ENCODE measurements at regions not wholly inside any gene's neighbourhood (a gene's known extent, or its start where the extent isn't known, plus 50 kb on each side); places are given as distances from the start of the nearest gene placed in this dataset.

- TF ChIP-seq GATA2 (IDR thresholded peaks at IDR 0.05; ENCODE audit: low read depth, low read length) (no peak), GATA3 (IDR thresholded peaks at IDR 0.05; ENCODE audit: low read depth, low read length) (no peak)
Measured at GRCh38 chr2:139613264-139613663, 833.1 kb upstream of the NXPH2 start.

GRCh38 chr2:139610512-139610911 is 830.3 kb upstream of the NXPH2 start:
- TF ChIP-seq GATA2 (IDR thresholded peaks at IDR 0.05; ENCODE audit: low read depth, low read length) (no peak), GATA3 (IDR thresholded peaks at IDR 0.05; ENCODE audit: low read depth, low read length) (no peak)

DNA sequence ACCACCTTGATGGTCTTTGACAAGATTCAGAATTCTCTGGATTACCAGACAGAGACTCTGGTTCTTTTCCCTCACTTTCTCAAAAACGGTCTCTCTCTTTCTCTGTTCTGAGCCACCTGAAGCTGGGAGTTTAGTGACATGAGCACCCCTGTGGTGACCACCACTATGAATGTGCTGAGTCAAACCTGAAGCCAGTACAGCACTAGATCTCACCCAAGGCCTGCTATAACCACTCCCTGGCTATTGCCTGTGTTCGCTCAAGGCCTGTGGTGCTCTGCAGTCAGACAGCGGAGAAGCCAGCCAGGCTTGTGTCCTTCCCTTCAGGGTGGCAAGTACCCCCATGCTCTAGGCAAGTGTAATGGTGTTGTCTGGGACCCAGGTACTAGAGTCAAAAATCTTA is 828.9 kb upstream of the NXPH2 start:
- TF ChIP-seq GATA3 (IDR thresholded peaks at IDR 0.05; ENCODE audit: low read depth, low read length) (no peak), GATA2 (IDR thresholded peaks at IDR 0.05; ENCODE audit: low read depth, low read length) (no peak)

- TF ChIP-seq GATA2 (IDR thresholded peaks at IDR 0.05; ENCODE audit: low read depth, low read length) (no peak), GATA3 (IDR thresholded peaks at IDR 0.05; ENCODE audit: low read depth, low read length) (no peak)
Measured at GRCh38 chr2:139605668-139606067, 825.5 kb upstream of the NXPH2 start.

DNA sequence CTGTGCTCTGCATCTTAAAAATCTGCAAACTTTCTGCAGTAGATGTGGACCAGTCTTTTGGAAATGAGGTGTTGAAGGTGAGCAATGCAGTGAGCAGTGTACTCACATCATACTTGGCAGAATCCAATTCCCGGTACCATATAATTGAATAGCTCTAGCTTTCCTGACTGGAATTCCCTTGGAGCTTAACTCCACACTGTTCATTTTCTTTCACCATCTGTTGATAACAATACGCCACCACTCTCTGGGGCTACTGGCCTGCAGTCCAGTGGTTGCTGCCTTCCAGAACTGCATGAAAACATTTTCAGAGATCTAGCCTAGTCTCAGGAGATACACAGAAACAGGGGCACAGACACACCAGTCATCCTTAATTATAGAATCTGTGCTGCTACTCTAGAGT is 820.0 kb upstream of the NXPH2 start:
- TF ChIP-seq GATA2 (IDR thresholded peaks at IDR 0.05; ENCODE audit: low read depth, low read length) (no peak), GATA3 (IDR thresholded peaks at IDR 0.05; ENCODE audit: low read depth, low read length) (no peak)

- TF ChIP-seq GATA3 (IDR thresholded peaks at IDR 0.05; ENCODE audit: low read depth, low read length) (no peak), GATA2 (IDR thresholded peaks at IDR 0.05; ENCODE audit: low read depth, low read length) (no peak)
Measured at GRCh38 chr2:139585101-139585500, 804.9 kb upstream of the NXPH2 start.

- TF ChIP-seq GATA3 (IDR thresholded peaks at IDR 0.05; ENCODE audit: low read depth, low read length) (no peak), GATA2 (IDR thresholded peaks at IDR 0.05; ENCODE audit: low read depth, low read length) (no peak)
Measured at GRCh38 chr2:139574371-139574770, 794.2 kb upstream of the NXPH2 start.

DNA sequence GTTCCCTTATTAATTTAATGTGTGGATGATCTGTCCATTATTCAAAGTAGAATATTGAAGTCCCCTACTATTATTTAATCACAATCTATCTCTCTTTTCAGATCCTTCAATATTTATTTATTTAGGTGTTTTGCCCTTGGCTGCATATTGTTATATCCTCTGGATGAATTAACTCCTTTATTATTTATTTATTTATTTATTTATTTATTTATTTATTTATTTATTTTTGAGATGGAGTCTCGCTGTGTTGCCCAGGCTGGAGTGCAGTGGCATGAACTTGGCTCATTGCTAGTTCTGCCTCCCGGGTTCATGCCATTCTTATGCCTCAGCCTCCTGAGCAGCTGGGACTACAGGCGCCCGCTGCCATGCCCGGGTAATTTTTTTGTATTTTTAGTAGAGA is 776.6 kb upstream of the NXPH2 start:
- no peak for TF ChIP-seq GATA3 (IDR thresholded peaks at IDR 0.05; ENCODE audit: low read depth, low read length)
- no peak for TF ChIP-seq GATA2 (IDR thresholded peaks at IDR 0.05; ENCODE audit: low read depth, low read length)

DNA sequence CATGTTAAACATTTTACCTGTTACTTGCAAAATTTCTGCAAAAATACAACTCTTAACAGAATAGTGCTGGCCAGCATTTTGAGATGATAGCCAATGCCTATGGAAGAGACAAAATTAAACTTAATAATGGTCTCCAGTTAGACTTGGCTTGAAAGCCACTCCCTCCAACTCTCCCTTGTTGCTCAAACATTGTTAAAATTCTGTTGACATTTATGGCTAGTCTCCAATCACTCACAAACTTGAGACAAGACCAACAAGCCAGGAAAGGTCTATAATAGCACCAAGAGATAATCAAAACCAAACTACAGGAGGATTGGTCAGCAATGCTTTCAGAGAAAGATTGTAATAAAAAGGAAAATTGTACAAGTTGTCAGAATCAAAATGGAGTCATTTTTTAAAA is 770.7 kb upstream of the NXPH2 start:
- TF ChIP-seq GATA3 (IDR thresholded peaks at IDR 0.05; ENCODE audit: low read depth, low read length) (no peak), GATA2 (IDR thresholded peaks at IDR 0.05; ENCODE audit: low read depth, low read length) (no peak)

GRCh38 chr2:139550341-139550740 is 770.2 kb upstream of the NXPH2 start:
- TF ChIP-seq GATA2 (IDR thresholded peaks at IDR 0.05; ENCODE audit: low read depth, low read length) (no peak), GATA3 (IDR thresholded peaks at IDR 0.05; ENCODE audit: low read depth, low read length) (no peak)

DNA sequence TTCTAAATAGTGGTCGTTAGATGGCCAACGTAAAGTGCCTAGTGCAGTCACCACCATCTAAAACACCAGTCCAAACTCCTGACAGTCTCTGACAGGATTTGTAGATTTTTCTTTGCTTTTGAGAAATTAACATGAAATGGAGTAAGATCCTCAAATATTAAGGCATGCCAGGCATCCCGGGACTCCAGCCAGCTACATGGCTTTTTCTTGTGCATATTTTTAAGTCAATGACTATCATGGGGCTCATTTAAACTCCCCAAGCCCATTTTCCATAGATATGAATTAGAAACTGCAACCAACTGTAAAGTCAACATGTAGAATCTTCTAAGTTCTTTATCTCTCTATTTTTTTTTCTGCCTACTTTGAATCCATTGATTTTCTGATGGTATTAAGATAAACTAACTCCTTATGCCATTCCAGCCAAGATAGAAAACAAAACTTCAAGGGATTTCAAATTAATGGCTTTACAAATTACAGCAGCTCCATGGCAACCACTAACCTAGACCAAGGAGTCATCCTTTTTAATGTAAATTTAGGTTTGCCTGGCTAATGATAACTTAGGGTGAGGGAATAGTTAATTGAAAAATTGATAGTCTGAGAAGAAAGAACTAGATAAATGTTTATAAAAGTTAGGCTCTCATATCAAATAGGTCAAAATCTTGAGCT is 764.1 kb upstream of the NXPH2 start:
- TF ChIP-seq GATA3 (IDR thresholded peaks at IDR 0.05; ENCODE audit: low read depth, low read length) = no peak
- no peak for TF ChIP-seq GATA2 (IDR thresholded peaks at IDR 0.05; ENCODE audit: low read depth, low read length)

DNA sequence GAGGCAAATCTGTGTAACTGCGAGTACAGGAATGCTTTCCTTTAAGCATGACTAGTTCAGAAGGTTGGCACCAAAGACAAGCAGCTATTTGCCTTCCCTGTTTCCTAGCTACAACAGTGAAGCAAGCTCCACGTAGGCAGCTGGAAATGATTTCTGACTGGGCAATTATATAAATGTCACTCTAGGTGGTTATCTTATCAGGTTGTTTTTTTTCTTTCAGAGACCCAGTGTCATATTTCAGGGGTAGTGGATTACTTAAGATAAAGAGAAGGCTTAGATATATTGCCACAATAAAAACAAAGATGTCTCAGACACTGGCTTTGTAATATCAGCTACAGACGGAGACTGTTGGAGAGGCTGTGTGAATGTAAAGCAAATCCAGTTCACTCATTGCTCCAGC is 748.9 kb upstream of the NXPH2 start:
- TF ChIP-seq GATA2 (IDR thresholded peaks at IDR 0.05; ENCODE audit: low read depth, low read length) (peak; percentile 35; the same call in 1 of the 2 replicates), GATA3 (IDR thresholded peaks at IDR 0.05; ENCODE audit: low read depth, low read length) (no peak)

DNA sequence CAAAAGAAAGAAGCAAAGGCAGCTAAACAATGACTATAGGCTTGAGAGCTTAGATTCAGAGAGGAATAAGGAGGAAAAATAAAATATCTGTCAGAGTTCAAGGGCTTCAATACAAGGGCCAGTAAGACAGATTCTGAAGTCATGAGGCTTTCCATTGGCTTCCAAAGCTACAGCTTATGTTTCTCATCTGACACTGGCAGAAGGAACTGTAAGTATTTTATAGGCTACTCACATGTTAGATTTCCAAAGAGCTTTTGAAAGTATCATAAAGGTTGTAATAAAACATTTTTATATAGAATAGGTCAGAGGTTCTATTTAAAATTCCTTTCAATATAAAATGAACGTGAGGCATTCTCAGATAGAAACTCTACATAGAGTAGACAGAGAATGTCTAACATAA is 746.6 kb upstream of the NXPH2 start:
- no peak for TF ChIP-seq GATA3 (IDR thresholded peaks at IDR 0.05; ENCODE audit: low read depth, low read length)
- TF ChIP-seq GATA2 (IDR thresholded peaks at IDR 0.05; ENCODE audit: low read depth, low read length) = no peak

- no peak for TF ChIP-seq GATA2 (IDR thresholded peaks at IDR 0.05; ENCODE audit: low read depth, low read length)
- TF ChIP-seq GATA3 (IDR thresholded peaks at IDR 0.05; ENCODE audit: low read depth, low read length) = no peak
Measured at GRCh38 chr2:139518321-139518720, 738.1 kb upstream of the NXPH2 start.

DNA sequence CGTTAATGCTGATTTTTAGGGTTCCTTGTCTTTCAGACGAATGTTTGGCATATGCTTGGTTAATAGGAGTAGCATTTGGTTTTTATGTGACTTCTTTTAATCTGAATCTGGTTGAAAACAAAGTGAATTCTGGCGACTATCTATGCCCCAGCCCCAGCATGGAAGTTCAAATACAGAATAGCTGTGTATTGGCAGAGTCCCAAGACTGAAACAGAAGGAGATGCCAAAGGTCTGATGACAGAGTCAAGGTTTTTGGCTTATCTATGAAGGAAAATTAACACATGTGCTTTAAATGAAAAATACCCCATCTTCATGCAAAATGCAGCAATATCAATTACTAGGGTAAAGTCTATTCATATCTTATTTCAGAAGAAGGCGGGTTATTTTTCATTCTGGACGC is 734.8 kb upstream of the NXPH2 start:
- no peak for TF ChIP-seq GATA2 (IDR thresholded peaks at IDR 0.05; ENCODE audit: low read depth, low read length)
- TF ChIP-seq GATA3 (IDR thresholded peaks at IDR 0.05; ENCODE audit: low read depth, low read length) = no peak

GRCh38 chr2:139495851-139496250 is 715.7 kb upstream of the NXPH2 start:
- TF ChIP-seq GATA3 (IDR thresholded peaks at IDR 0.05; ENCODE audit: low read depth, low read length) (no peak), GATA2 (IDR thresholded peaks at IDR 0.05; ENCODE audit: low read depth, low read length) (no peak)
